Dedifferentiated amniotic fluid mesenchymal stem cell (primary cell): ENCODE measurements at regions not wholly inside any gene's neighbourhood (a gene's known extent, or its start where the extent isn't known, plus 50 kb on each side); places are given as distances from the start of the nearest gene placed in this dataset.

ENCODE experiments used
- DNase-seq: peaks from one replicate; pipeline ENCODE4 v3.0.0-alpha.2; 2016; ENCODE audit errors: extremely low spot score

GRCh38 chr10:4059471-4060138, 274.6 kb upstream of the KLF6 start:
- DNase-seq, result no peak

GRCh38 chr10:4058514-4059029, 273.6 kb upstream of the KLF6 start:
- no peak for DNase-seq

- DNase-seq, result no peak
These were observed 272.9 kb upstream of the KLF6 start for GRCh38 chr10:4057725-4058513.

DNA sequence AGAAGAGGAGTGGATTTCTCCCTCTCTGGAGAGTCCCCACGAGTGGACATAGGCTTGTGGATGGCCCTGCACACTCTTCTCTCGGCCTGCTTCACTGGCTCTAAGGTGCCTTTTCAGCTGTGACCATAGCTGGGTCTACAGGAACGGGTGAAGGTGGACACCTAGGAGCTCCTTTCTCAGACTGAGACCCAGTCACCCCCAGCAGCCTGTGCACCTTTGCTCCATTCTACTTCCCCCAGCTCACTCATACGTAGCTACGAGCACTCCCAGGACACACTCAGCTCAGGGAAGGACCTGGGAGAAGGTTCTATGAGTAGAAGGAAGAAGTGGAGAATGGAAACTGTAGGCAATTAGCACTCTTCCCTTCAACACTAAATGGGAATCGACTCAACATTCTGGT, 272.0 kb upstream of the KLF6 start:
- DNase-seq, result no peak

DNA sequence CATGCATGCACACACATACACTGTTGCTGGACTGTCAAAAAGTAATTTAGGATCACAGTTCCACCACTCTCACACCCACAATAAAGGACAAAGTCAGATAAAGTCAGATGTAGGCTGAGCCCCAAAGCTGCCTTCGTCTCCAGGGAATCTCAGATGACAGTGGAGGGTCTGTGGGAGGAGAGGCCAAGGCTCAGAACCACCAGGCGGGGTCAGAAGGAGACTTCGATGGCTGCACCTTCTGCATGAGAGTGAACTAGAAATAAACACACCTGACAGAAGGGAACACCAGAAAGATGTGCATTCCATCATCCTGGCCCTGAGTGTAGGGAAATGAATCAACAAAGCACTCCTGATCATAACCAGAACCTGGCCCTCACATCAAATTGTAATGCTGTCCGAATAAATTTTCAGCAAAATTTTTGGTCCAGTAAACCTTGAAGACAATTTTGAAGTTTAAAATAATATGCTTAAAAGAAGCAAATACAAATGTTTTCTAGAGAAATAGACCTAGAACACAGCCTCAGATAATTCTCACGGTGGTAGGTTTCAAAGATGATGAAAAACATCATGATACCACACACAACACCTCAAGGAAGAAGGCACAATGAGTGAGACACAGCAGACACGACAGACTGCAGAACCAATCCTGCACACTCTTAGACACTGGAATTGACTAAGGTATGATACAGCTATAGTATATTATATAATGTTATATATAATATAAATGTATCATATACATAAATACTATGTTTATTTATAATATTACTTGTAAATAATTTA, 269.8 kb upstream of the KLF6 start:
- no peak for DNase-seq

DNA sequence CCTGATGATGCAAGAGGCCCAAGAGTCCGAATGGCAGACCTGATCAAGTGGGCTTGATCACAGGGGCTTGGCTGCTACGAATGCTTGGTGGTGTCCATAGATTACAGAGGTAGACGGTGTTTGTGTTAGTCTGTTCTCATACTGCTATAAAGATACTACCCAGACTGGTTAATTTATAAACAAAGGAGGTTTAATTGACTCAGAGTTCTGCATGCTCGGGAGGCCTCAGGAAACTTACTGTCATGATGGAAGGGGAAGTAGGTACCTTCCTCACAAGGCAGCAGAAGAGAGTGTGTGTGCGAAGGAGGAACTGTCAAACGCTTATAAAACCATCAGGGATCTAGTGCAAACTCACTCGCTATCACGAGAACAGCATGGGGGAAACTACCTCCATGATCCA, 268.9 kb upstream of the KLF6 start:
- no peak for DNase-seq

DNA sequence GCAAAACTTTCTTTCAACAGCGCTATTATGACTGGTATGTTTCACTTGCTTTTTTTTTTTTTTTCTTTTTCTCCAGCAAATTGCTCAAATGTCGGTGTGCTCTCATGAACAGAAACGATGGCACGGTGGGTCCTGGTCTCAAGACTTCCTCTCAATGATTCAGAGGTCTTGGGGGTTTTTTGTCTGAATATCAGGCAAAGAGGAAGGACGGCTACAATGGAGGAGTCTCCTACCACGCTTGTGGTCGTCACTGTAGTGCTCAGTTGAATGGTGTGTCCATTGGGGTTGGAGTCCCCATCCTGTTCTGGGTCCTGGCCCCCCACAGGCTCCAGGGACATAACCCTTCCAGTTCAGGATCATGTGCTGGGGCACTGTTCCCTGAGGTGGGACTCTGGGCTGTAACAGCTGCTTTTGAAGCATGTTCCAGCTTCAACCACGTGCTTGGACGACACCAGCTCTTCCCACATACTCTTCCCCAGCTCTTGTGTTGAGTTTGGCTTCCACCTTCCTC, 266.7 kb upstream of the KLF6 start:
- no peak for DNase-seq

- DNase-seq, result no peak
These were observed 266.1 kb upstream of the KLF6 start for GRCh38 chr10:4051011-4051640.

DNA sequence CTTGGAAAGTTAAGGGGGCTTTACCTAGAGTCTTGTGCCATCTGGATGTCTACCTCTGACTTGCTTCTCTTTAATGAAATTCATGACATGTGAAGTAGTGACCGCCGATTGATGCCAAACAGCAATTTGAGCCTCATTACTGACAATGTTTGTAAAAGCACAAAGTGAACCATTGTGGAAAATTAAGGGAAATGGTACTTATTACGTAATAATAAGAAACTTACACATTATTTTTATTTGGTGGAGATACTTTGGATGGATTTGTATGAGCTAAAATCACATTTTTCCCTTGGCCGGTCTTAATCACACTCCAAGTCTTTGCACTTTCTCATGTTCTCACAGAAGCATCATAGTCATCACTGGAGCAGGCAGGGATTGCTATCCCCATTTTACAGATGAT, 265.1 kb upstream of the KLF6 start:
- DNase-seq, result no peak

- DNase-seq, result no peak
These were observed 264.3 kb upstream of the KLF6 start for GRCh38 chr10:4049348-4049747.

DNA sequence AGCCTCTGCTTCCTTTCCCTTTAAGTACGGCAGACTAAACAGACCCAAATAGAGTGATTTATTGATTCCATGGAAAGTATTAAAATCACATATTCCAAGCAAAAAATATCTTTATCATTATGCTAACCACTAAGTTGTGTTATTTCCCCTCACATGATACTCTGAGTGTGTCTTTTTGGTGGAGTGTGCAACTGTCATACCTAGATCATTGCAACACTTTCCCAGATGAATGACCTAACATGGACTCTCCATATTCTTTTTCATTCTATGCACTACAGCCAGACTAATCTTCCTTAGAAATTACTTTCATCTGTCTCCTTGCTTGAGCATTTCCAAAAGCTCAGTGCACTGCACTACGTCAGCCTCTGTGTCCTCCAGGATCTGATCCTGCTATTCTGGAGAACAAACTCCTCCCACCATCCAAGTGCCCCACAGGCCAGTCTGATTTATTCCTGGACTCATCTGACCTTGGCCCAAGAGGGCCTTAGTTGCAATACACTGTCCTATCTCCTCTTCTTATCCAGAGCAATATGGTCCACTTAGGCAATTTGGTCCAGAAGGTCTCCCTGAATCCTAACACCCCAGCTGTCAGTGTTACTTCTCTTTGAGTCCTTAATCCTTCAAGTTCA, 263.3 kb upstream of the KLF6 start:
- no peak for DNase-seq

DNA sequence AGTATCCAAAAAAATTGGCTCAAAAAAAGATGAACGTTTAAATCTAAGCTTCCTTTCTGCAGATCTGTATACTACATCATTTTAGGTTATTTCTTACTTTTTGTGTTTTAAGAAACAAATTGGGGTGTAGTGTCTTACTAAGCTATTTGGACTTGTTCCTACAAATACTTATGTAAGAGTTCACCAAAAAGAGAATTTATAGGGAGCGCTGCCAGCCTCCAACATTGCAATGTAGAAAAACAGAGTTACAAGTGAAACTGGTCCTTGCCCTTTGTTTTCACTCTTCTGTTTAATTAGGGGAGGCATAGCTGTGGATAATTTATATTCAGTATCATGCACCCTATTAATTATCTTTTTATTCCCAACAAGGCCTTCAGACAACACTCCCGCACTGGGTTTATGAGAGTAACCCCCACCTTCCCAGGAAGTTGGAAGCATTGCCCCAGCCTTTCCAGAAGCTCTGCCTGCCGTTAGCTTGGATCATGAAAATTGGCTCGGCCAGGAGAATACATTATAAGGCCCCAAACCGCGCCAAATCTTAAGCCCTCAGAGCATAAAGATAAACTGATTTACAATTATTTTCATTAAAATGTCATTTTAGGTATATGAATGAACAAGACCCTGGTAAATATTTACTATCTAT, 261.8 kb upstream of the KLF6 start:
- DNase-seq, result no peak

GRCh38 chr10:4046030-4046429, 261.0 kb upstream of the KLF6 start:
- DNase-seq, result no peak

DNA sequence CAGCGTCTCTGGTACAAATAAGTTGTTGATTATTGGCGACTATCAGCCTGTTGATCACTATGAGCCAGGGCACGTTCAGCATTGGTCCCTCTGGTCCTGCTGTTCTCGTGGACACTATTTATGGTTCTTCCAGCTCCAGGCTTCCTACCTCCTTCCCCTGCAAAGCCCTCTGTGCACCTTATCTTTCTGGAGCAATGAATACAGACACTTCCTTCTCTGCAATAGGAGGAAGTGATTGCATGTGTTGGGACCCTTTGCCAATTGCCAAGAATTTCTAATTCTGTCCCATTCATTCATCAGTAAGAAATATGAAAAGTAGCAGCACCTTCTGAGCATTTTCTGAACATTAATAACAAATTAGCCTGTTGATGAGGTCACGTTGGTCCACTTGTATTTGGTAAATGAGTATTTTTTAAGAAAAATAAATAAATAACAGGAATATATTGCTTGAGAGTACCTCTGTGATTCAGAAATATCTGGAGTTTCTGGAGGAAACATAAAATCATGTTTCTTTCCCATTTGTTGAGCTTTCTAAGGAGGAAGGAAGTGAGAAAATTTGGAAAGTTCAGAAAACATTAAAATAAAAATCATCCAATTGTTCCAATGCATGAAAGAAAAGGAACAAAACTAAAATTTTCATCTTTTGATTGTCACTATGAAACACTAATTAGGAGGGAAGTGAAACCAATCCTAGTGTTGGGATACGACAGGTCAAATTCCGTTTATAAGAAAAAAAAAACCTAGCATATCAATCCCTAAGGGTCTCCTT, 259.1 kb upstream of the KLF6 start:
- no peak for DNase-seq

DNA sequence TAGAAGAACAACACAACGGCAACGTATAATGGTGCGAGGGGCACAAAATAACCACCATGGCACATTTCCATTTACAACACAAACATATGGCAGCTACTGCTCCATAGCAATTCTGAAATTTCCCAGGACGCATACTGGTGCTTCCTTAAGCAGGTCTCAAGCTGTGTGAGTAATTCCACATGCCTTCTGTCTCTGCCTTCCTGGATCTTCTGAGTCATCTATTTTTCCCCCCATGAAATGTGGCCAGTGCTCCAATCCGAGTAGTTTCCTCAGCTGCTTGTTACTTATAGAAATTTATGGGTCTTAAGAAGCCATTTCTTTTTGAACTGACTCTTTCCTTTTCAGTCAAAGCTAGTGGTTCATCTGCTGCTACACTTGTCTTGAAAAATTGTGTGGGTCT, 256.6 kb upstream of the KLF6 start:
- DNase-seq, result no peak

- no peak for DNase-seq
These were observed 253.0 kb upstream of the KLF6 start for GRCh38 chr10:4038000-4038399.

GRCh38 chr10:4035599-4035945, 250.6 kb upstream of the KLF6 start:
- no peak for DNase-seq

- DNase-seq, result peak; percentile 38
These were observed 250.0 kb upstream of the KLF6 start for GRCh38 chr10:4034907-4035598.

- DNase-seq, result no peak
These were observed 248.4 kb upstream of the KLF6 start for GRCh38 chr10:4033341-4033896.
